ENCODE measurements at regions not wholly inside any gene's neighbourhood (a gene's known extent, or its start where the extent isn't known, plus 50 kb on each side); places are given as distances from the start of the nearest gene placed in this dataset.

DNA sequence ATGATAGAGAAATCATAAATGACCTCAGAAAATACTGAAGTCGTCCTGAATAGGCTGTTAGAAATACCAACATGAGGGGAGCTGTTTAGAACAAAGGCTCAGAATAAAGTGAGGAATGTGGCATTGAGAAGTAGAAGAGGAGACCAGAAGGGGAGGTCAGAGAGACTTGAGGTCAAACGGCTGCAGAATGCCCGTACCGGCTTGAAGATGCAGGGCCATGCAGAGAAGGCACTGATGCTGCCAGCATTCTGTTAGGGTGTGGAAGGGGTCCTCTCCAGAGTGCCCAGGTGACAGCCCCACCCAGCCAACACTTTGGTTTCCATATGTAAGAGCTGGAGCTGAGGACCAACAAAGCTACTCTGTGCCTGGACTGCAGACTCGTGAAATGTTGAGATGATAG, 570.9 kb downstream of the CDH26 start:
- Histone ChIP-seq H3K27ac (no peak overlapping the region), H3K9me3 (no peaks in the 10 kb centered on the region), H3K4me3 (no peak overlapping the region), H3K4me1 (no peaks in the 10 kb centered on the region), H3K4me2 (no peak overlapping the region)
- DNase-seq (ENCODE audit: low read depth in 1 of 2, low spot score in 1 of 2) = no peak
- WGBS (ENCODE audit: missing lambda C conversion rate) = 12% methylated on average over 5 of the region's 5 CpGs
- CTCF ChIA-PET = interaction anchor here (1.2 kb wide), 1 partner anchor 318 kb away, joined by 3 read pairs; no protein-coding TSS in a partner anchor
- ATAC-seq = no peak
- POLR2A ChIA-PET = no interaction called here
- TF ChIP-seq KDM1A (IDR thresholded peaks at IDR 0.05; ENCODE audit: low read depth) = no peak
- TF ChIP-seq CHD2 (IDR thresholded peaks at IDR 0.05; ENCODE audit: low read length, partially characterized antibody) = no peak
- no peak for TF ChIP-seq POLR2A (IDR thresholded peaks at IDR 0.05; ENCODE audit: low read length)
- TF ChIP-seq, protein P1, sequence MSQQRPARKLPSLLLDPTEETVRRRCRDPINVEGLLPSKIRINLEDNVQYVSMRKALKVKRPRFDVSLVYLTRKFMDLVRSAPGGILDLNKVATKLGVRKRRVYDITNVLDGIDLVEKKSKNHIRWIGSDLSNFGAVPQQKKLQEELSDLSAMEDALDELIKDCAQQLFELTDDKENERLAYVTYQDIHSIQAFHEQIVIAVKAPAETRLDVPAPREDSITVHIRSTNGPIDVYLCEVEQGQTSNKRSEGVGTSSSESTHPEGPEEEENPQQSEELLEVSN (IDR thresholded peaks at IDR 0.05; ENCODE audit: borderline replicate concordance, low read depth) = no peak
- no peak for TF ChIP-seq REST (IDR thresholded peaks at IDR 0.05)
- no peak for TF ChIP-seq HOXA7 (CRISPR knock-in tag; IDR thresholded peaks at IDR 0.05)
- TF ChIP-seq CBX8 (IDR thresholded peaks at IDR 0.05) = no peak
- TF ChIP-seq ZNF302 (CRISPR knock-in tag; IDR thresholded peaks at IDR 0.05) = no peak
- TF ChIP-seq TP53 (CRISPR knock-in tag; IDR thresholded peaks at IDR 0.05) = no peak
- TF ChIP-seq ESRRA (IDR thresholded peaks at IDR 0.05; ENCODE audit: borderline replicate concordance, low read length) = no peak
- TF ChIP-seq NR3C1 (IDR thresholded peaks at IDR 0.05) = no peak
- no peak for TF ChIP-seq HMGXB4 (CRISPR knock-in tag; IDR thresholded peaks at IDR 0.05; ENCODE audit: borderline replicate concordance)
- TF ChIP-seq POLR2AphosphoS2 (conservative IDR thresholded peaks at IDR 0.05; ENCODE audit: low read length) = no peak
- no peak for FAIRE-seq

DNA sequence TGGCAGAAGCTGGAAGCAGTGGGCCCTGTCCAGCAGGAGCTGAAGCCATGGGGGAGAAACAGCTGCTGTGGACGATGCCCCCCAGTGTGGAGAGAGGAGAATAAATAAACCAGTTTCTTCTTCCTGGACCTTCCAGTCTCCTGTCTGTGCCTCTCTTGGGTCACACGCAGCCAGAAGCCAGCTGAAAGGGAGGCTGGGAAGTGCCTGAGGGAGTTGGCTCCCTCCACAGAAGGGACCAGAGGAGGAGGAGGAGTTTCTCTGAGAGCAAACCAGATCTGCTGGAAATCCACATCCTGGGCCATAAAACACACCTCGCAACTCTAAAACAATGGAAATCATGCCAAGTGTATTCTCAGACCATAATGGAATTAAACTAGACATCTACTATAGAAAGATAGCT, 577.0 kb downstream of the CDH26 start:
- H3K9me3 ChIP-seq = no peaks in the 10 kb centered on the region
- no peak overlapping the region for H3K4me2 ChIP-seq
- DNase-seq (ENCODE audit: low read depth in 1 of 2, low spot score in 1 of 2) (no peak), FAIRE-seq (no peak), ATAC-seq (no peak)
- CTCF ChIA-PET = interaction anchor here (1.1 kb wide), 1 partner anchor 8 kb away, joined by 3 read pairs; no protein-coding TSS in a partner anchor
- TF ChIP-seq, protein P1 (IDR thresholded peaks at IDR 0.05; ENCODE audit: borderline replicate concordance, low read depth) = no peak
- TF ChIP-seq MAX (IDR thresholded peaks at IDR 0.05) (no peak), KDM1A (IDR thresholded peaks at IDR 0.05; ENCODE audit: low read depth) (no peak), TFCP2L1 (CRISPR knock-in tag; IDR thresholded peaks at IDR 0.05) (no peak), NPAS2 (CRISPR knock-in tag; IDR thresholded peaks at IDR 0.05; ENCODE audit: borderline replicate concordance) (no peak), HDAC2 (IDR thresholded peaks at IDR 0.05) (no peak), GATA3 (IDR thresholded peaks at IDR 0.05; ENCODE audit: borderline replicate concordance) (no peak), MYC (IDR thresholded peaks at IDR 0.05; ENCODE audit: borderline replicate concordance, low read length) (no peak), CHD2 (IDR thresholded peaks at IDR 0.05; ENCODE audit: low read length, partially characterized antibody) (no peak), SREBF2 (IDR thresholded peaks at IDR 0.05) (no peak), EHF (CRISPR knock-in tag; IDR thresholded peaks at IDR 0.05) (no peak), RNF2 (IDR thresholded peaks at IDR 0.05; ENCODE audit: borderline replicate concordance, low read depth) (no peak), PBX3 (IDR thresholded peaks at IDR 0.05) (no peak), ELK1 (IDR thresholded peaks at IDR 0.05; ENCODE audit: low read depth, low read length) (no peak), ZC3H11A (IDR thresholded peaks at IDR 0.05) (no peak), KDM5A (IDR thresholded peaks at IDR 0.05) (no peak), HOXB5 (CRISPR knock-in tag; IDR thresholded peaks at IDR 0.05) (no peak), RAD21 (conservative IDR thresholded peaks at IDR 0.05 in 1 of 2, IDR thresholded peaks at IDR 0.05 in 1 of 2) (no peak), HOXB13 (CRISPR knock-in tag; IDR thresholded peaks at IDR 0.05; ENCODE audit: low read depth) (no peak)
- POLR2A ChIA-PET = no interaction called here
- no peak overlapping the region for H3K27ac ChIP-seq
- no peaks in the 10 kb centered on the region for H3K4me1 ChIP-seq
- 19% methylated on average over 3 of the region's 3 CpGs for WGBS (ENCODE audit: missing lambda C conversion rate)
- no peak overlapping the region for H3K4me3 ChIP-seq
